ENCODE measurements at regions not wholly inside any gene's neighbourhood (a gene's known extent, or its start where the extent isn't known, plus 50 kb on each side); places are given as distances from the start of the nearest gene placed in this dataset.
"Not testable (repeated sequence)": the region's sequence is repeated elsewhere in the genome, so short reads cannot be mapped to it uniquely, and the experiment has no call there.

DNA sequence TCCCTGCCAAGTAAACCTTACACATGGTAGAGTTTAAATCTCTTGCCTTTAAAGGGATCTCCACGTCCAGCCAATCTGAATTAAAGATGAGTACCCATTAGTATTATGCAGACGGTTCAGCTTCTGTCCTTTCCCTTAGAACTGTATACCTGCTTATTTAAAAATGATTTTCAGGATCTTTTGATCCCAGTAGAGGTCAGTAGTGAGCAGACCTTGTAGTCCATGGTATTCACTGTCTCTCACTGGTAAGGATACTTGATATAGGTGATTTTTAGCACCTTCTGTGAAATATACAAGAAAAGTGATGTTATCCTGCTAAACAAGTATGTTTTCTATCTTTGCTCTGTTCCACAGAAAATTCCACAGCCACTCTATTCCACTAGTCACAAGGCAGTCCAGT lies 1211.6 kb upstream of the ADGRL4 start:
- DNase-seq, result peak; percentile 28 to 74

DNA sequence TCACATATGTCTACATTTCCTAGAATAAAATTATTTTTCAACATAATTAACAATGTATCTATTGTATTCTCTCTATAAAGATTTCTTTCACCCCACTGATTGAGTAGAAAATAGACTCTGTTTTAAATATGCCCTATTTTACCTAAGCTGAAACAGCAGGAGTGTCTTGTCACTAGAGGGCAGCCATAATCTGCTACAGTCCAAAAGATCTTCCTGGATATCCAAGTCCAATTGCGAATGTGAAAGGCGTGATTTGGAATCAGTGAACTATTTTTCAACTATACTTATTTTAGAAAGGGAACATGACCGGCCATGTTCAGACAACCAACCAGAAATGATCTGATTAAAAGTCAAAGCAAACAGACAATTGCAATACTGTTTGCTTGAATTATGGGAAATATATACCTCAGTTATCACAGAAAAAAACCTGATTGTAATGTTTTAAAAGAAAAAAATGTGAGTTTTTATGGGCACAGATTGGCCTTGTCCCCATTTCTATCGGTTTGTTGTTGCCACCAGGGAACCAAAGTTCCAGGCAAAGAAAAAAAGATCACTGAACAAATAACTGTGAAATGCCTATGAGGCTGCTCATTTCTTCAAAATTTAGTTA lies 1211.0 kb upstream of the ADGRL4 start:
- DNase-seq, result peak; percentile 33 to 71

DNA sequence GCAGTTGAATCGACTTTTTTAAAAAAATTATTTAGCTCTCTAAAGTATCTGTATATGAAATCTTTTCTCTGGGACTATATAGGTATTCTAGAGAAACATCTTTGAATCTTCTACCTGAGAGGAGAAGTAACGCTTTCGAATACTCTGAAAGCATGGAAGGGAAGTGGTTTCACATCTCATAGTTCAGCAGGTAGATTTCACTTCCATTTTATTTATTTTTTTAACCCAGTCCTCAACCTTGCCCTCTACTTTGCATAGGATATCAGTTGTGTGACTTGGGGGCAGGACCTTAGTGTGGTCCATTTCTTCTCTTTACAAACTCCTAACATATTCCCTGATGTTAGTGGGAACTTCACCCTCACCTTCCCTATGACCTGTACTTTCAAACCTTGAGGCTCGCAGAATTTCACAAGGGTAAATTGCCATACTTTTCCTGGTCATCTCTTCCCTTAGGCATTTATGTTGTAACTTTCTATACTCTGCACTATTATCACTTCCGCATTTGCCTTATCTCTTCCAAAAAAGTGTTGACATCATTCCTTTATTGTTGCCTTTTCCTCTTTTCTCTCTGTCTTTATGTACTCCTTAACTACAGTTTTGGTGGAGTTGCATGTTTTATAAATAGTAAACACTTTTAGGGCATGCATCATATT lies 1208.5 kb upstream of the ADGRL4 start:
- no peak for DNase-seq

DNA sequence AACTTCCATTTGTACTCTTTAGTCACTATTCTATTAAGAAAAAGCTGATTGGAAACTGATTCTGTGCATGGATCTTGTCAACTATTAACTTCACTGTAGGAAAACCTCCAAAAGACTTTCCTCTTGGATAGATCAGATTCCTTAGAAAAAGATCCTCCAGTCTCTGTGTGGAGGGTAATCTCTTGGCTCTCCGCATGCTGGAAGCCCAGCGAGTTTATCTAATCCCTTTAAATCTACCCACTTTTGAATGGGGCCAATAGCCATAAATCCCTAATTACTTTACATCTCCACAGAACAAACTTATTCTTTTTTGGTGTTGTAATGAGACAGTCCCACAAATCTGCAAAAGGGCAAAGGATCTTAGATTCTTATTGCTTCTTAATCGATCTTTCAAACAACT lies 1206.4 kb upstream of the ADGRL4 start:
- DNase-seq, result no peak

DNA sequence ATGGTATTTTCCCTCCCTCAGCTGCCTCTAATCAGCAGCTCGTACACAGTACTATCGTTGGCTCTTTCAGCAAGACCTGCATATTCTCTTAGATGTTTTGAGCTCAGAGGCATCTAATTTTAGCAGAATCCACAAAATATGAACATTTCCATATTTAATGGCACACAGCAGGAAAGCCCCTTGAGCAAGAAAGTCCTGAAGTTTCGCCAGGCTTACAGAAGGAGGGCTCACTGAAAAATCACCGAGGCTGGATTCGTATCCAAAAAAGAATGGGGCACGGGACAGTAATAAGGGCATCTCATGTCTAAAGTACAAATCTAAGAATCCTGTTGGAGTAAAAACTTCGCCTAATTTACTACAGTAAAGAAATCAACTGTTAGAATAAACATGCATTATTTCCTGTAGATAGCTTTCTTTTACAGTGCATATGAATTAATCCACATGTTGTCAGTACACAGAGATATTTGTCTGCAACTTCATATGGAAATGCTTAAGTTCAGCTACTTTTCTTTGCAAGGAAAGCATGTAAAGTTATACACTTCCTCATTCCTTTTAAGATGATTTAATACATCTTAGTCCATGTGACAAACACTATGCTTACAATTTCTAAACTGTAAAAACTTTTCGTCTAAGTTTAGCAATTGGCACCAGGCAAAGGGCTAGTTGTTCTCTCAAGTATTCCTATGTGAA lies 1205.3 kb upstream of the ADGRL4 start:
- no peak for DNase-seq

DNA sequence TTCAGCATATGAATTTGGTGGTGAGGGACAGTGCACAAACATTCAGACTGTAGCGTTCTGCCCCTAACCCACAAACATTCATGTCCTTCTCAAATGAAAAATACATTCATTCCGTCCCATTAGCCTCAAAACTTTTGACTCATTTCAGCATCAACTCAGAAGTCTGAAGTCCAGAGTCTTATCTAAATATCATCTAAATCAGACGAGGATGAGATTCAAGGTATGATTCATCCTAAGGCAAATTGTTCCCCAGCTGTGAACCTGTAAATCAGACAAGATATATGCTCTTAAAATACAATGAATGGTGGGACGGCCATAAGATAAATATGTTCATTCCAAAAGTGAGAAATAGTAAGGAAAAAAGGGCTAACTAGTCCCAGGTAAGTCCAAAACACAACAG lies 1195.6 kb upstream of the ADGRL4 start:
- DNase-seq, result no peak

DNA sequence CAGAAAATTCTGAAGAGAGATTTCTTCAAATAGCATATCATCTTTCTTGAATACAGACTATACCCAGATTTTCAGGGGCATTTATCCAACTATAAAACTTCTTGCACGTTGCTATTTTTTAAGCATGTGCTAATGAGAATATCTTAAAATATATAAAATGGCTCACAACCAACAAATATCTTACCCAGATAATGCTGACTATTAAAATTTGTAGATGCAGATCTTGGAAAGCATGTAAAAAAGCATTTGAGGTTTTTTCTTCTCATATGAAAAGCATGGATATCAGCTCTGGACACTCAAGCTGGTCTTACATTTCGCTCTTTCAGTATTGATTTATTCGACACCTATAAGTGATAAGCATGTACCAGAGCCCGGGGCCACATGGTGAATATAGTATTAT lies 1187.7 kb upstream of the ADGRL4 start:
- DNase-seq, result no peak

DNA sequence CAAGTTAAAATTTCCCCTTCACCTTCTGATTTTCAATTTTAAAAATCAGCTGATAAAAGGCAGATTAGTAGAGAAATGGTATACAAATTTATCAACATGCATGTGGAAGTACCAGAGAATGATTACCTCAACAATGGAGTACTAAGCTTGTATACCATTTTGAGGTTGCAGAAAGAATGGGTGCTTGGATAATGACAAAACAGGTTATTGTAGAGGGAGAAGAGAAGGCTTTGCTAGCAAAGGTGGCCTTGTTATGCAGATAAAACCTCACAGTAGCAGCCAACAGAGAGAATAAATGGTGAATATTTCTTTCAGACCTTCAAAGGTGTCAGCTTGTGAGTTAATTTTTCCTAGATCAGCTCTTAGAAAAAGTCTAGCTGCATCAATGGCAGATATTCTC lies 1174.9 kb upstream of the ADGRL4 start:
- no peak for DNase-seq

DNA sequence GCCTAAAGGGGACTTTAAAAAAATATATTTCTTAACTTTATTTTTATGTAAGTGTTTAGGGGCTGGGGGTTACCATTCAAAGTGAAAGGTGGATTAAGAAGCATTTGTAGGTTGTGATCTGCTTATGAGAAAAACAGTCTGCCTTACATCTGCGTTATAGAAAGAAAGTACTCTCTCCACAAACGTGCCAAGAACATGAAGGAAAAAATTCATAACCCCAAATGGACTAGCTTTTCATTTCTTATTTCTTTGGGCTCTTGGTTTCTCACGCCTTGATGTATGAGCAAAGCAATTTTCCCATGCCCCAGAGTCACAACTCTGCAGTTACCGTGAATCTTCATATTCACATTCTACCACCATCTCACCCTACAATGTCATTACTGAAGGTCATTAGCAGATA lies 1165.1 kb upstream of the ADGRL4 start:
- DNase-seq, result no peak

DNA sequence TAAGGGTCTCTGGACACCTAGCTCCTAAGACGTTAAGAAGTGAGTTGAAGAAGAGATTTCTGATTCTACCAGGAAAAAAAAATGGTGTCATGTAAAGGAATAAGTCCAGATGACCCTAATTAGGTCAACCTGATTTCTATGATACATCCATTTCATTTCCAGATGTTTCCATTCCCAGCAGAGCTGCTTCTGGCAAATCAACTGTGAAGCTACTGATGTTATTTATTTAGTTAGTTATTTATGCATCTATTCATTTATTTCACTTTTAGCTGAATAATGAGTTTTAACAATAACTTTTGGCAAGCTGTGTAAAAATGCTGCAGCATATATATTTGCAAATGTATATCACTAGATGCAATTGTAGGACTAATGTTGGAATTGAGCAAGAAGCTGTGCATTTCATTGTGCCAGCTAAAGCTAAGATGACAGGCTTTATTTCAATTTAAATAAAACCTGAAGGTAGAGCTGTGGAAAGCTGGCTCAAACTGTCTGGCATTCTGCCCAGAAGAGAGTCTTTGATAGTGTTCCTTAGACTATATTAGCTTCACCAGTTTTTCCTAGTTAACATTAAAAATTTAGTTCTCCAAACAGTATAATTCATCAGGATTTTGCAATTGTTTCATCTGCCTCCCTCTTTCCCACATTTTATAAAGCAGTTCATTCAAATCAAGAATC lies 1164.4 kb upstream of the ADGRL4 start:
- DNase-seq, result peak in 1 of 2 experiments; percentile 8

DNA sequence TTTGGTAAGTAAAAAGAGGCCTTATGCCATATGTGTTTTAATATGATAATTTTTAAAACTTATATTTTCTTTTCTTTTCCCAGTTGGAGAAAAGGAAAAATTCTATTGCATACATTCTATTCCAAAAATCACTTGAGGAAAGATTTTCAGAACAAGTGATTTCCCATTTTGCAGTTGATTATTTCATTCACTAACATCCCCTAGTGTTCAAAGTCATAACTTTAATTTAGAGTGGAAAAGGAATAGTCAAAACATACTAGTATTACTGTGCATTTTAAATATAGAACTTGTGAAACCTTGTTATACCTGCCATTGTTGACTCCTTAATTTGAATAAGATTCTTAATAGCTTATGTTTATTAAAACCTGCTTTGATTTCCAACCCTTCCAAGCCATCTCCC lies 1157.6 kb upstream of the ADGRL4 start:
- DNase-seq, result no peak

DNA sequence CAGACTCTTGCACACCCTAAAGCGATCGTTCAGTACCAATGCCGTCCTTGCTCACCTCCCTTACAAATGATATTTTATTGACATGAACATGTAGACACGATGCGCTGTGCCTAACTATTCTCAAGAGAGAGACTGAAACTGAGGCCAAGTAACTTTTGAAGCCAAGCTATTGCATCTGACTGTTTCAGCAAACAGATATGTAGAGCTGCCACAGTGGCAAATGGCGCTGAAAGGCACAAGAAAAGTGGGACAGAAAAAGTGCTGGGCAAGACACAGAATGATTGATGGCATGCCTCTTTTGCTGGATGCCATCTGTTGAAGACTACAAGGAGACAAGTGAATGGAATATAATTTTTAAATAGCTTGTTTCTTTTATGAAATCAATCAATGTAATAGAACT lies 1157.2 kb upstream of the ADGRL4 start:
- no peak for DNase-seq

DNA sequence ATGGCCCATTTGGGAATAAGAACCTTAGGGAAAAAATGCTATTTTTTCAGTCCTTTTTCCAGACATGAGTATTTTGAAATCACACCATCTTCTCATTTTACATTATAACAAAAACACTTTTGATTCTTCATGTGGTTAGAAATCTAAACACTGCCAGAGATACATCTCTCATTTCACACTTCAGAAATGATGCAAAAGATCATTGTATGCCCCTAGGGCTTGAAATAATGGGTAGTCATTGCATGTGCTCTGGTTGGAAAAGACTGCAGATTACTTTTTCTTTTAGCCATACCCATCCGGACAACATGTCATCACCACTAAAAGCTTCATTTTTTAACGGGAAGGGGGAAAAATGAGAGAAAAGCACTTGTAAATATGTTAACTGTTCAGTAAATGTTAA lies 1152.2 kb upstream of the ADGRL4 start:
- DNase-seq, result no peak

DNA sequence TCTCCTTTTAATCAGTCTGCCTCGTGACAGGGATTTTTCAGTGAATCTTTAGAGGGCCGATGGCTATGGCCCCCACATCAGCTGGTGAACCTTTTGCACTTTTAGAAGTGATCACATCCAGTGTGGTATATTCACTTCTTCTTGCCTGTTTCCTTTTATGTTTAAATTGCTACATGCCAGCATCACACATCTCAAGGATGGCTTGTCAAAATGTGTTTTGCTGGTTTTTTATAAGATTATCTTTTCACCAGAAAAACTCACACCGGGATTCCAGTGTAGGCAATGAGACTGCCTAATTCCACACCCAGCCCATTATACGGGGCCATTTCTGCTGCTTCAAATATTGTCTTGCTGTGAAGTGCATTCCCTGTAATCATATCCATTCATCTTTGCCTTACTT lies 1151.7 kb upstream of the ADGRL4 start:
- no peak for DNase-seq

DNA sequence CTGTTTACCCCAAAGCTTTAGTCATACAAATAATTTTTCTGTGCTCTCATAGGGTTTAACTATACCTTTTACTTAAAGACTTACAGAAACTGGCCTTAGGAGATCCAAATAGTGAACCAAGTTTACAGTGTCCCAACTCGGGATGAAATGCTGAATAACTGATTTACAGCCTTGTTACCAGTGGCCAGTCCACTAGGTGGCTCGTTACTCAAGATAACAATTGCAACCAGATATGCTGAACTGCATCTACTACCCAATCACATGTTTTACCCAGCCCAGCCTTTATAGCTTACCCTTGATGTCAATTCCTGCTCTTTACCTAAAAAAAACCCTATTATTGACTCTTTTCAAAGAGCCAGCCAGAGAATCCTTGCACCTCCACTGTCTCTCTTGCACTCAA lies 1148.8 kb upstream of the ADGRL4 start:
- DNase-seq, result peak in 1 of 2 experiments; percentile 22

DNA sequence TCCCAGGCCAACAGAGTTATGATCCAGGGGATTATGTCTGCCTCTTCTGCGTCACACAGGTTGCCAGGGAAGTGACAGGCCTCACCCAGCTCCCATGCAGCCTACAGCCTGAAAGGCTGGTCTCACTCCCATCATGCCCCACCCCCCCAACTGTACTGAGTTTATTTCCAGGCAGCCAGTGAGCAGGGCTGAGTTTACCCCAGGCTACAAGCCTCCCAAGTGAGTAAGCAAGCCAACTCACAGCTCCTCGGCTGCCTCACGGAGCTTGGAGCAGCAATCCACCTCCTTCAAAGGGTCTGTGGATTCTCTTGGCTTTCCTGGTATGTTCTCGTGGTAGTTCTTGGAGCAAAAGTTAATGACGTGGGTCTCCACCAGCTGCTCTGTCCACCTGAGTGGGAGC lies 1147.6 kb upstream of the ADGRL4 start:
- no peak for DNase-seq

DNA sequence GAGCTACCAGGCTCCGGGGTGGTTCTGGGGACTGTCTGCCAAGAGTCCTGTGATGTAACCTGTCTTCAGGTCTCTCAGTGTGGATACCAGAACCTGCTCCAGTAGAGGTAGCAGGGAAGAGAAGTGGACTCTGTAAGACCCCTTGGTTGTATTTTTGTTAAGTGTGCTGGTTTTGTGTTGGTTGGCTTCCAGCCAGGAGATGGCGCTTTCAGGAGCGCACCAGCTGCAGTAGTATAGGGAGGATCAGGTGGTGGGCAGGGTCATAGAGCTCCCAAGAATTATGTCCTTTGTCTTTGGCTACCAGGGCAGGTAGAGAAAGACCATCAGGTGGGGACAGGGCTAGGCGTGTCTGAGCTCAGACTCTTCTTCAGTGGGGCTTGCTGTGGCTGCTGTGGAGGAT lies 1147.2 kb upstream of the ADGRL4 start:
- DNase-seq, result no peak

DNA sequence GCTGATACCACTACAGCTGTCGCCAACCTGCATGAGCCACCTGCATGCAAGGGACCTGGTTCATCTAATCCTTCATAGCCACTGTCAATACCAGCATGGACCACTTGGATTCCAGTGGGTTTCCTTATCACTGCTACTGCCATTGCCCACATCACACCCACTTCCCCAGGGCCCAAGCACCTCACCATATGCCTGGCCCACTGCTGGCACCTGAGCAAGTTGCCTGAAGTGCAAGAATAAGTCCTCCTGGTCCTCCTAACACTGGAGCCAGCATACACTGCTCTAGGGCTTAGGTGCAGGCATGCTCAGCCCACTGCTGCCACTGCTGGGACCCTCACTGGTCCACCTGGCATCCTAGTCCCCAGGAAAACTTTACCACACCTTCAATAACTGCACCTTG lies 1136.8 kb upstream of the ADGRL4 start:
- DNase-seq, result no peak

DNA sequence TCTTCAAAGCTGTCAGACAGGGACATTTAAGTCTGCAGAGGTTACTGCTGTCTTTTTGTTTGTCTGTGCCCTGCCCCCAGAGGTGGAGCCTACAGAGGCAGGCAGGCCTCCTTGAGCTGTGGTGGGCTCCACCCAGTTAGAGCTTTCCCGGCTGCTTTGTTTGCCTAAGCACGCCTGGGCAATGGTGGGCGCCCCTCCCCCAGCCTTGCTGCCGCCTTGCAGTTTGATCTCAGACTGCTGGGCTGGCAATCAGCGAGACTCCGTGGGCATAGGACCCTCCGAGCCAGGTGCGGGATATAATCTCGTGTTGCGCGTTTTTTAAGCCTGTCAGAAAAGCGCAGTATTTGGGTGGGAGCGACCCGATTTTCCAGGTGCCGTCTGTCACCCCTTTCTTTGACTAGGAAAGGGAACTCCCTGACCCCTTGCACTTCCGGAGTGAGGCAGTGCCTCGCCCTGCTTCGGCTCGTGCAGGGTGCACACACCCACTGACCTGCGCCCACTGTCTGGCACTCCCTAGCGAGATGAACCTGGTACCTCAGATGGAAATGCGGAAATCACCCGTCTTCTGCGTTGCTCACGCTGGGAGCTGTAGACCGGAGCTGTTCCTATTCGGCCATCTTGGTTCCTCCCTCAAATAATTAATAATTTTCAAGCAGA lies 1131.5 kb upstream of the ADGRL4 start:
- not testable (repeated sequence) for DNase-seq

DNA sequence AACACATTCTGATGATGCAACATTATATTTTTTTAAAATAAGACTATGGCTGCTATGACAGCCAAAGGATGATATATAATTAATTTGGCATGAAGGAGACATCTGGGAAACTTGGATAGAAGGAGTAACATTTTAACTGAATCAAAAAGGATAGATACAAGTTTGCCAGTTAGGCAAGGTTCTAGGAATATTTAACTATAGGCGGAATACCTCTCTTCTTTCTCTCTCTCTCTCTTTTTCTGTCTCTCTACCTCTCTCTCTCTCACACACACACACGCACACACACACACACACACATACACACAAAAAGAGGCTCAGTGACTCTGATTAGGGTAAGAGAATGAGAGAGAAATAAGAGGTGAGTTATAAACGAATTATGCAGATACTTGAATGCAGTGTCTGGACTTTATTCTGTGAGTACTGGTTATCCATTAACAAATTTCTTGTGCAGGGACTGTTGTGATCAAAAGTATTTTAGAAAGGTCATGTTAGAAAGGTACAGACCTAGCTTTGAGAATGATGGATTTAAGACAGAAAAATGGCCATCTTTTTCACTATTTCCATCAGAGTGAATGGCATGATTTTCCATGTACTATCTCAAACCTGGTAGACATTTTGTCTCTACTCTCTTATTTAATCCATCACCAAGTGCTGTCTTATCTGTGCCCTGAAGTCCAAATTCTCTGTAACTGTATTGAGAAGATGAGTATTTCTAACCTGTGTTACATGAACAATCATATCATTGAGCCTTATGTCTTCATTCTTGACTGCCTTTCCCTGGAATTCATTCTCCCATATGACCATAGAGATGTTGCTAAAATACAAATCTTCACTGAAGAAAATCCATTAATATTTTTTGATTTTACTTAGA lies 1106.9 kb upstream of the ADGRL4 start:
- DNase-seq, result no peak

DNA sequence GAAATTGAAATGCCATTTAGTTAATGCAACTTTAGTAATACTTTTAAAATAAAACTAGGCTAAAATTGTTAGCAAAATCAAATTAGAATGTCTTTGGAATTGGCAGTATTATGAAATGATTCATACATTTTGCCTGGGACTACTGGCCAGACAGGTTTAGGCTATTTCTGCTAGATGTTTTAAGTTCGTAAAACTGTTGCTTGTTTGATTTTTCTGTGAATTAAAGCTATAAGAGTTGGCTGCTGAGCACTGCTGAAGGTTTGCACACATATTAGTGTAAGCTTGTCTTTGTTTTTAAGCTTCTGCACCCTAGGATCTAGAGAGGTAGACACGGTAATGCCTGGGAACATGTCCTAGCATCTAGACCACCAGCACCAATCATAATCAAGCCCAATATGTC lies 1094.6 kb upstream of the ADGRL4 start:
- DNase-seq, result no peak

DNA sequence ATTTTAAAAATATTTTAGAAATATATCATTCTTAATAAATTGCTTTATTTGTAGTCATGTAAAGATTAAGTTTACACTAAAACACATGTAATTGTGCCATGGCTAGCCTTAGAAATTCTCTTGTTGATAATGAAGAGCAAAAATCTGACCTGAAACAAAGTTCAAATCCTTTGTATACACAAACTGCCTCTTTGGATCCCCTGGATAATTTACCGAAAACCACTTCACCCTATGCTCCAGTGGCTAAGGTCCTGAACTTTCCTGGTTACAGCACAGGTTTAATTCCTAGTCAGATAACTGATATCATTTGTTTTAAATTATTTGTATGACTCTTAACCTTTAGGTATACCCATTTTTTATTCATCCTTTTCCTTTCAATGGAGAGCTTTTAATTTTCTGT lies 1093.2 kb upstream of the ADGRL4 start:
- DNase-seq, result no peak

Data from NCI-H524 (cell line).